Activated B cell treated with CpG ODN at 0.5 μM for 24 hours (primary cell): ENCODE measurements at regions not wholly inside any gene's neighbourhood (a gene's known extent, or its start where the extent isn't known, plus 50 kb on each side); places are given as distances from the start of the nearest gene placed in this dataset.

Source experiments
- ATAC-seq: fragments of 200-7000 bp; cut with Tn5 transposase; one replicate; pipeline ENCODE4 v1.10.0; 2021; ENCODE audit warnings: low read depth, mild to moderate bottlenecking, moderate library complexity
- CTCF ChIA-PET: fragments of 350-600 bp; sonication (Branson Sonifier 250); formaldehyde crosslinking; loops from one replicate; lab custom pipeline; 2021; ENCODE audit warnings: antibody characterized with exemption; lab: Charles Lee
- POLR2A ChIA-PET: fragments of 350-600 bp; sonication (Branson Sonifier 250); formaldehyde crosslinking; loops from one replicate; lab custom pipeline; 2021; ENCODE audit warnings: antibody characterized with exemption; lab: Charles Lee
- DNase-seq: peaks from one replicate; pipeline ENCODE4 v3.0.0; 2022
- H3K27ac Mint-ChIP-seq: one replicate; pipeline ENCODE4 v1.8.0; 2020; ENCODE audit warnings: mixed read lengths
- H3K27me3 Mint-ChIP-seq: one replicate; pipeline ENCODE4 v1.8.0; 2021; ENCODE audit warnings: mixed read lengths
- H3K36me3 Mint-ChIP-seq: one replicate; pipeline ENCODE4 v1.8.0; 2021; ENCODE audit warnings: low read depth, mixed read lengths
- H3K4me1 Mint-ChIP-seq: one replicate; pipeline ENCODE4 v1.8.0; 2021; ENCODE audit warnings: mixed read lengths
- H3K4me3 Mint-ChIP-seq: one replicate; pipeline ENCODE4 v1.8.0; 2020; ENCODE audit warnings: mild to moderate bottlenecking, mixed read lengths
- H3K9me3 Mint-ChIP-seq: one replicate; pipeline ENCODE4 v1.8.0; 2020; ENCODE audit warnings: mixed read lengths
- CTCF ChIP-seq: fragments of 200-600 bp; IDR thresholded peaks from one replicate; pipeline ENCODE4 v1.8.0; 2022; ENCODE audit warnings: antibody characterized with exemption, mild to moderate bottlenecking
- intact Hi-C: fragments of 100-400 bp; cut with micrococcal nuclease; formaldehyde crosslinking; loops from one replicate; pipeline ENCODE4 v1.15.1; 2024

GRCh38 chr11:105227363-105227762 is 87.8 kb upstream of the CARD18 start:
- intact Hi-C loops: no loop called here
- POLR2A ChIA-PET: no interaction called here
- DNase-seq (no peak), ATAC-seq (no peak)
- Mint-ChIP-seq H3K9me3 (no peaks in the 10 kb centered on the region), H3K27ac (no peak overlapping the region), H3K36me3 (no peaks in the 10 kb centered on the region), H3K4me3 (no peak overlapping the region), H3K27me3 (no peaks in the 10 kb centered on the region), H3K4me1 (no peaks in the 10 kb centered on the region)
- CTCF ChIA-PET: no interaction called here
- no peak for TF ChIP-seq CTCF

- ChIA-PET CTCF (interaction anchor here (1.1 kb wide), 1 partner anchor 76 kb away, joined by 3 read pairs; no protein-coding TSS in a partner anchor), POLR2A (no interaction called here)
- H3K27me3 Mint-ChIP-seq: no peaks in the 10 kb centered on the region
- DNase-seq: no peak
- no peaks in the 10 kb centered on the region for H3K4me1 Mint-ChIP-seq
- no peak for TF ChIP-seq CTCF
- no peak for ATAC-seq
- no peaks in the 10 kb centered on the region for H3K9me3 Mint-ChIP-seq
- no peaks in the 10 kb centered on the region for H3K36me3 Mint-ChIP-seq
- H3K27ac Mint-ChIP-seq: no peak overlapping the region
- intact Hi-C loops: no loop called here
- H3K4me3 Mint-ChIP-seq: no peak overlapping the region
Measured at GRCh38 chr11:105226766-105227165, 87.2 kb upstream of the CARD18 start.

GRCh38 chr11:105226091-105226490 is 86.5 kb upstream of the CARD18 start:
- intact Hi-C loops: no loop called here
- no peaks in the 10 kb centered on the region for H3K27me3 Mint-ChIP-seq
- H3K4me3 Mint-ChIP-seq: no peak overlapping the region
- ChIA-PET CTCF (interaction anchor here (1.1 kb wide), 1 partner anchor 76 kb away, joined by 3 read pairs; no protein-coding TSS in a partner anchor), POLR2A (no interaction called here)
- H3K27ac Mint-ChIP-seq: no peak overlapping the region
- H3K4me1 Mint-ChIP-seq: no peaks in the 10 kb centered on the region
- ATAC-seq: no peak
- no peaks in the 10 kb centered on the region for H3K9me3 Mint-ChIP-seq
- no peak for TF ChIP-seq CTCF
- DNase-seq: no peak
- H3K36me3 Mint-ChIP-seq: no peaks in the 10 kb centered on the region

DNA sequence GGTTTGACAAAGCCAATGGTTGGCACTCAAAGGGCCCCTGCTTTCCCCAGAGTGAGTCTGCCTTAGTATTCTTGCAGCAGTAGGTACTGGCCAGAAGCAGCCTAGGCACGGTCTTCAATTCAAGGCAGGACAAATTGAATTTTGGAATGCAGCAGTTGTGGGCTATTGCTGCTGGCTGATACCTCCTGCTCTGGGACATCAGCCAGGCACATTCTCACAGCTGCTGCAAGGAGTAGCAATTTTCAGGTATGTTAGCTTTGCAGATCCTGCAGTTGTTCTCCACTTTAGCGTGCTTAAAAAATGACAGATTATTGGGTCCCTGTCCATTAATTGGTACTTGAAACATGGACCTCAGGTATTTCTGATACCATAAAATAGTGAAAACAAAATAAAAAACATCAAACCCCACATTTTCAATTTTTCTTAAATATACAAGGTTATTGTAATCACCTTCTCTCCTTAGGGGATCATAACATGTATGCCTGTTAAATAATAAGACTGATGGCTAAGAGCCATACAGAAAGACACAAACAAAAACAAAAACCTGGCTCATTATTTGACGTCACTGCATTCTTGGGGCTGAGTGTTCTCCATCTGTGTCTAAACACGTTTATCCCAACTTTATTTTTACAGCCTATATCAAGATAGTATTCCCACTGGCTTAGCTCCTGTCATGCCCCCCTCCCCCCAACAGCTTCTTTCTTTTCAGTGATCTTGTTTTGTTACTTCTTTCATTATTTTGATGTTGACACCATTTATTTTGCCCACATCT is 85.1 kb upstream of the CARD18 start:
- no peak for TF ChIP-seq CTCF
- intact Hi-C loops: no loop called here
- H3K4me1 Mint-ChIP-seq: no peaks in the 10 kb centered on the region
- ChIA-PET POLR2A (no interaction called here), CTCF (no interaction called here)
- no peaks in the 10 kb centered on the region for H3K36me3 Mint-ChIP-seq
- H3K9me3 Mint-ChIP-seq: no peaks in the 10 kb centered on the region
- no peaks in the 10 kb centered on the region for H3K27me3 Mint-ChIP-seq
- no peak overlapping the region for H3K4me3 Mint-ChIP-seq
- no peak for DNase-seq
- no peak for ATAC-seq
- H3K27ac Mint-ChIP-seq: no peak overlapping the region

DNA sequence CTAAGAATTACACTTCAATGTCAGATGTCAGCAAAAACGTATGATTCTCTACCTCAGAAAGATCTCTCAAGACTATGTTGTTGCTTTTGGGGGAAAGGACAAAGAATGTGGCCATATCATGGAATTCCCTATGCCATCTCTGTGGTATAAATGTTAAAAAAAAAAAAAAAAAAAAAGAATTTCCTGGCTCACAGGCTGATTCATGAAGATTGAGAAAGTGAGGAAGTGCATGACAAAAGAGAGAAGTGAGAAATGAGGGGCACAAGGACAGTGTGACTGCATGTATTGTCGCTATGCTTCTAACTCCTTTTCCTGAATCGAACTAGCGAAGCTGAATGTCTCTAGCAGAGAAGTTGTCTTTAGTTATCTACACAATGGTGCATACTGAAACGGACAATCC is 80.6 kb upstream of the CARD18 start:
- H3K36me3 Mint-ChIP-seq: no peaks in the 10 kb centered on the region
- CTCF ChIA-PET: no interaction called here

More for the DNA sequence above, 80.6 kb upstream of the CARD18 start:
- no peak for TF ChIP-seq CTCF
- Mint-ChIP-seq H3K4me3 (no peak overlapping the region), H3K9me3 (no peaks in the 10 kb centered on the region), H3K27me3 (no peaks in the 10 kb centered on the region), H3K27ac (no peak overlapping the region), H3K4me1 (no peaks in the 10 kb centered on the region)
- POLR2A ChIA-PET: no interaction called here
- intact Hi-C loops: no loop called here
- DNase-seq (no peak), ATAC-seq (peak; percentile 25)
